Forelimb muscle (tissue), 1 donor: ENCODE measurements at regions not wholly inside any gene's neighbourhood (a gene's known extent, or its start where the extent isn't known, plus 50 kb on each side); places are given as distances from the start of the nearest gene placed in this dataset.
A peak's percentile ranks its signal among the peaks of the same experiment; 100 is the strongest.
"Not testable (repeated sequence)": the region's sequence is repeated elsewhere in the genome, so short reads cannot be mapped to it uniquely, and the experiment has no call there.

Source experiments
- DNase-seq: peaks from one replicate; pipeline ENCODE4 v3.0.0-alpha.2; 2013; ENCODE audit warnings: low read depth

DNA sequence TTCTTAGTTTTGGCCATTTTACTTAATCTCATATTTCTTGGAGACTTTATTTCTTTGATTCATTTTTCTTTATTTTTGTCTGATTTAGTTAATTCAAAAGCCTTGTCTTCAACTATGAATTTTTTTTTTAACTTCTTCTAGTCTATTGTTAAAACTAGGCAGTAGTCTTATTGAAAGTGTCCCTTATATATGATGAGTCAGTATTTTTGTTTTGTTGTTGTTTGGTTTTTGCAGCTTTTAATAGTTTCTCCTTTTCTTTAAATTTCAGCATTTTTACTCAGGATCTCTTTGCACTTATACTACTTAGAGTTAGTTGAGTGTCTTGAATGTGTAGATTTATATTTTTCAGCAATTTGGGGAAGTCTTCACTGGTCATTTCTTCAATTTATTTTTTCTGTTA is 758.5 kb upstream of the CDH8 start:
- no peak for DNase-seq

DNA sequence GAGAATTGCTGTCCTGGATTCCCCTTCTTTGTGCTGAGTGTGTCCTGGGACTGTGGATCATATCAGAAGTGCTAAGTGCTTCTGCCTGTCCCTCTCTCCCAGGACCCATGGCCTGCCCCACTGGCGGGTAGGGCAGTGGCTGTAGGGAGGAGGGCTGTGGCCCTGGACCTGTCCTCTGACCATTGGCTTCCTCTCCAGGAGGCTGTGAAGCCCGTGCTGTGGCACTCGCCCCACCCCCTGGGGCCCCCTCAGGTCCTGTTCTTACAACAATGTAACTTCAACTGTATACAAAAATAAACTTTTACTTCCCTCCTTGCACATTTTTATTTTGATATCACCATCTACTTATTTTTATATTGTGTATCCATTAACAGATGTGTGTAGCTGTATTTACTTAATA is 743.8 kb upstream of the CDH8 start:
- not testable (repeated sequence) for DNase-seq

DNA sequence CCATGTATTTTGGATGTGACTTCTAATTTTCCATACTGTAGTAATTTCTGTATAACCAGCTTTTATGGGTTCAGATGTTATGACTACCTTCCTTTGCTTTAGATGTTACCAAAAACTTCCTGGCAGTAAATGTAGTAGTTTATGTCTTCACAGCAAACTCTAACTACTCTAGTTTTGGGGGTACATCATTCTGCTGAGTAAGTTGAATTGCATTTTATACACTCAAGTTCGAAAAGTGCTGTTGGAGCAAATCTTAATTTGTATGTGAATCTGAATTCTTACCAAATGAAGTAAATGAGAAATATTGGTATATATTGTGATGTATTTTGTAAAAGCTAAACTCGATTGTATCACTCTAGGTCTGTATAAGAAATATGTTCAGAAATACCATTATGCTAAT is 728.3 kb upstream of the CDH8 start:
- DNase-seq: no peak

DNA sequence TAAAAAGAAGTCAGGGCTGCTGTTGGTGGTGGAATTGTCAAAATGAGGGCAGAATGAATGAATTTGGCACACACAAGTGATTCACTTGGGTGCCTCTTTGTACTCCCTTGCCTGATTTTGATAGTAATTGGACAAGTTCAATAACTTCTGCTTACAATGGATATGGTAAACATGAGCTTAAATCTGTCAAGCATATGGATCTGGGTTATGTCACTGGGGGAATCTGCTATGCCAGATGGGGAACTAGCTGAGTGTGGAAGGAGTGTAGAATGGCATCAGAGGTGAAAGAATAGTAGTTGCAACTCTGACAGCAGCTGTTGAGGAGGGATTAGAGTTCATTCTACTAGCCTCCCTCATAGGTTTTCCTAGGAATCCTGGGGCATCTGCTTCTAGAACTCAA is 724.2 kb upstream of the CDH8 start:
- no peak for DNase-seq

DNA sequence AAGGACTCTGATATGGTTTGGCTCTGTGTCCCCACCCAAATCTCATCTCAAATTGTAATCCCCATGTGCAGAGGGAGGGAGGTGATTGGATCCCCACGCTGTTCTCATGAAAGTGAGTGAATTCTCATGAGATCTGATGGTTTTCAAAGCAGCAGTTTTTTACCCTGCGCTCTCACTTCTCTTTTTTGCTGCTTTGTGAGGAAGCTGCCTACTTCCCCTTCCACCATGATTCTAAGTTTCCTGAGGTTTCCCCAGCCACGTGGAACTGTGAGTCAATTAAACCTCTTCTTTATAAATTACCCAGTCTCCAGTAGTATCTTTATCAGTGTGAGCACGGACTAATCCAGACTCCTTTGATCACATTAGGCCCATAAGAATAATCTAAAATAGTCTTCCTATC is 719.7 kb upstream of the CDH8 start:
- no peak for DNase-seq

DNA sequence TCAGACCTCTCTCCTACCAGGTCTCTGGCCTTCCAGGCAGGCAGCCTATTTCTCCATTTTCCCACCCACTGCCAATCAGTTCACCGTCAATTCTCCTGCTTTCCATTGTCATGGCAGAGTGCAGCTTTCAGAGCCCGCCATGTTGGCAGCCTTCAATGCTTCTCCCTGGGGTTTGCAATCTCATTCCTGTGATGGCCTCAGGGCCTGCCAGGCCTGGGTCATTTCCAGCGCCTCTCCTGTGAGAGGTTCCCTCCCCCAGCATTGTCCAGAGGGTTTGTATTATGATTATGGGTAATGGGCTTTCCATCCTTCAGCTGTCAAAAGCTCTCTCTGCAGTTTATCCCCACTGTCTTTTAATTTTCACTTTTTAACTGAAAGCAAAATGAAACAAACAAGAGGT is 716.6 kb upstream of the CDH8 start:
- no peak for DNase-seq

DNA sequence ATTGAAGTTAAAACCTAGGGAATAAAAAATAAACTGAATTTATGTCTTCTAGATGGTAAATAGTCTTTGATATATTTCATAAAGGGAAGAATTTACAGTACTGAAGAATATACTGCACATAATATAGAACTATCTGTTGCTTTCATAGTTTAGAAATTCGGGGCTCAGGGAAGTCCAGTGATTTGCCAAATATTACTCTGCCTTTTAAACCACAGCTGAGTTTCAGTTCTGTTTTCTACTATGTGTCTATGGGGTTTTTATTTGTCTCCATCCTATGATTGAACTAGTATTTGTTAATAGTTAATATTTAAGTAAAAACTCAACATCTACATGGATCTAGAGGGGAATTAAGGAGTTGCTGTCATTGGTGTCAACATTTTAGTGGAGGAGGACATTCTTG is 715.0 kb upstream of the CDH8 start:
- DNase-seq: no peak

DNA sequence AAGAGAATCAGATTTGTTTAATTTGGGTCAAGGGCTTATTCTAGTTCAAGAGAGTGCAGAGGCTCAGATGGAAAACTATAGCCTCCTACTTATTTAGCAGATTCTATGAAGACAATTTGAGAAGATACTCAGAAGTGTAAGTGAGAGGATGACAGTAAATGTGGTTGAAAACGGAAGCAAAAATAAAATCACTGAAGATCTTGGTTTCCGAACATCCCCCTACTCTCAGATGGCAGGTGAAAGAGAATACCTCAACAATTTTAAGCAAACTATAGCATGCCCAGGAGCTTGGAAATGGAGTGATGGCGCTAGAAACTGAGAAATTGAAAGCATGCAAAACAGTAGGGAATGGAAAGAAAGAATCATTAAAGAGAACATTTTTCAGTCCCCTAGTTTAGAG is 705.5 kb upstream of the CDH8 start:
- no peak for DNase-seq

DNA sequence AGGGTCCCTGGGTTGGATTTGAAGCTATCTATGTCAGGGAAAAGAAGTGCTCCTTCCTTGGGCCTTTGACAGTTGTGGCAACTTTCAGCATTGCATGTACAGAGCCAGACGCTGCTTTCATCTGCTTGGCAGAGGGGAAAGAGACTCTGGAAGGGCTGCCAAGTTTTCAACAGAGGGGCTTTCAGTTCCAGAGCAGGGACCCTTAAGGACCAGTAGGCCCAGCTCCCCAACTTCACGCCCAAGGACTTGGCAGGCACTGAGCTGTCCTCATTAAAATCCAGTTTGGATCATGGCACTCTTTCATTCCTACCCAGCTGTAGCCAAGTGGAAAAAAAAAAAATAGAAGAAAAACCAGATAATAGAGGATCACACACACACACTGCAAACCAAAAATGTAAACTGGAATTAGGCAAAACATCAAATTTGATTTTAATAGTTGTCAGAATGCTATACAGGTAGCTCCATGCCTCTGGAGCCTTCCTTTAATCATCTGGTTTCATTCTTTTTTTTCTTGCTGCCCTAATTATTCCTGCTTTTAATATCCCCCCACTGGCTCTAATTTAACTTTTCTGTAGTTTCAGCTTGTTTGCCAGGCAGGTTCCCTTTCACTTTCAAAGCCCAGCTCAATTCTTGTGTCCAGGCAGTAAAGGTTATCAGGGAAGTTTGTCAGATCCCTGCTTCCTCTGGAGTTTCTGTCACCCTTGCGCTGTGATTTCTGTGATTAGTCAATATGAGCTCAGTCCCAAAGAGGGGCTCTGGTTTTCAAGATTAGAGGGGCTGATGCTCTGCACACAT is 702.6 kb upstream of the CDH8 start:
- DNase-seq: no peak

DNA sequence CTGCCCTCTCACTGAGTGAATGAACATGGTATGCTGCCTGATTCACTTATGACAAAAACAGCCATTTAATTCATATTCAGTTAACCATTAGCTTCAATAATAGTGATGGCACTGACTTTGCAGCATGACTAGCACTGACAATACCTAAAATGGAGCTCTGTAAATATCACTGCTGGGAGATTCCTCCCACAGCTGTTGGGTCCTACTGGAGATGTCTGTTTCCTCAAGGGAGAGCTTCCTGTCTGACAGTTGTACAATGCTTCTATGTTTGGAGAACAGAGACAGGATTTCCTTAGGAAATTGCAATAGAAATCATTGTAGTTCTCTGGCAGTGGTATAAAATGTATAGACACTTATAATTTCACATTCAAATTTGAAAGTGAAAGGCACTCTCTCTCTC is 695.9 kb upstream of the CDH8 start:
- no peak for DNase-seq

DNA sequence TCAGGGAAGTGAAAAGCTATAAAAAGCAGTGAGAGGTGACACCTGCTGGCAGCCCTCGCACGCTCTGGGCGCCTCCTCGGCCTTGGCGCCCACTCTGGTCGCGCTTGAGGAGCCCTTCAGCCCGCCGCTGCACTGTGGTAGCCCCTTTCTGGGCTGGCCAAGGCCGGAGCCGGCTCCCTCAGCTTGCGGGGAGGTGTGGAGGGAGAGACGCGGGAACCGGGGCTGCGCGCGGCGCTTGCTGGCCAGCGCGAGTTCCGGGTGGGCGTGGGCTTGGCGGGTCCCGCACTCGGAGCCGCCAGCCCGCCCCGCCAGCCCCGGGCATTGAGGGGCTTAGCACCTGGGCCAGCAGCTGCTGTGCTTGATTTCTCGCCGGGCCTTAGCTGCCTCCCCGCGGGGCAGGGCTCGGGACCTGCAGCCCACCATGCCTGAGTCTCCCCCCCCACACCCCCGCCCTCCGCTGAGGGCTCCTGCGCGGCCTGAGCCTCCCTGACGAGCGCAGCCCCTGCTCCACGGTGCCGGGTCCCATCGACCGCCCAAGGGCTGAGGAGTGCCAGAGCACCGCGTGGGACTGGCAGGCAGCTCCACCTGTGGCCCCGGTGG is 688.5 kb upstream of the CDH8 start:
- DNase-seq: not testable (repeated sequence)

DNA sequence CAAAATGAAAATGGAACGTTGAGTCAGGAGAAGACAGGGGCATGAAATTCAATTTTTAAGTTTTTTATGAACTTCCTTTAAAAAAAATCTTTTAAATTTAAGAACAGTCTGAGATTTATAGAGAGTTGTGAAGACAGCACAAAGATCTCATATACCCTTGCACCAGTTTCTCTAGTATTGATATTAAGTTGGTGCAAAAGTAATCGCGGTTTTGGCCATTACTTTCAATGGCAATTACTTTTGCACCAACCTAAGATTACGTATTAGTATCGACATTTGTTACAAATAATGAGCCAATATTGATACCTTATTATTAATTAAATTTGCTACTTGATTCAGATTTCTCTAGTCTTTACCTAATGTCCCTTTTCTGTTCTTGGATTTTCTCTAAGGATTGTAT is 684.4 kb upstream of the CDH8 start:
- no peak for DNase-seq

DNA sequence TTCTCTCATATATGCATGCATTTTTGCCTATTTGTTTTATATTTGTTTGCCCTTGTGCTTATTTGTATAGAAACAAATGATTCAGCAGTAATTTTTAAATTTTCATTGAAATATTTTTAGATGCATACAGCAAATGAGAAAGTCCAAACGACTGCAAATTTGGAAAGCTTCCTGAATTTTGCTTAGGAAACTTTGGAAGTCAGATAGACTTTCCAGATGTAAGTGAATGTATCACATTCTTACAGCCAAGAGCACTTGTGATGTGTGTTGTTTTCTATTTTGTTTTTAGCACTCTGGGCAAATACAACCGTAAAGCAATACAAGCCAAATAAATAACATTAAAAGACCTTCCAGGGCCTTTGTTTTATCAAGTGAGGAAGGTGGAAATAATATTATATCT is 680.8 kb upstream of the CDH8 start:
- DNase-seq: peak; percentile 8

DNA sequence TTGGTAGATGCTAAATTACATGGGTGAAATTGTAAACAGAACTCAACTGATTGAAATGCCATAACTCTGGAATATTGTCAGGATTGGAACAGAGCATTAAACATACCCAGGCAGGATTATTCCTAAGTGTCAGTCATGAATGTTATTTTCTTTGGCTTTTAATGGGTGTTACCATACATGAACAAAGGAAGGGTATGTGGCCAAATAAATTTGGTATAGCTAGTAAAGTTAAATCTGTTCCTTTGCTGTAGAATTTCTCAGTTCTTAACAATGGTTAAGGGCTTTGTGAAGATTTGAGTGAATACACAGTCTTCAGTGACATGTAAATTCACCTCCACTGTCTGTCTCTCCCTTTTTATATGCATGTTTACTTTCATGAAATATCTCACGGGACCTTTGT is 679.5 kb upstream of the CDH8 start:
- no peak for DNase-seq

DNA sequence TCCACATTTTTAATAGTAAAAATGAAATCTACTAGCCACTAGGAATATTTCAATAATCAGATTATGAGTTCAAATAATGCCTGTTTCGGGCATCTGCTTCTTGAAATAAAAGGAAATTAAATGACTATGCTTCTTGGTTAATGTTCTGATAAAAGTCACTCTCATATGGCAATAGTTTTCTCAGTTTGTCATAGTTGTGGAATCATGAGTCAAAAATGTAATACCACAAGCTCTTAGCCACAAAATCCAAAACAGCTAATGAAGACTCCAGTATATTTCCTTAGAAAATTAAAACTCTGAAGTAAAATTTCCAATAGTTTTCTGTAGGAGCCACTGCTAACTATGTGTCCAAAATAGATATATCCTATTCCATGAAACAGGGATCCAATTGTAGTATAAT is 676.3 kb upstream of the CDH8 start:
- DNase-seq: no peak

DNA sequence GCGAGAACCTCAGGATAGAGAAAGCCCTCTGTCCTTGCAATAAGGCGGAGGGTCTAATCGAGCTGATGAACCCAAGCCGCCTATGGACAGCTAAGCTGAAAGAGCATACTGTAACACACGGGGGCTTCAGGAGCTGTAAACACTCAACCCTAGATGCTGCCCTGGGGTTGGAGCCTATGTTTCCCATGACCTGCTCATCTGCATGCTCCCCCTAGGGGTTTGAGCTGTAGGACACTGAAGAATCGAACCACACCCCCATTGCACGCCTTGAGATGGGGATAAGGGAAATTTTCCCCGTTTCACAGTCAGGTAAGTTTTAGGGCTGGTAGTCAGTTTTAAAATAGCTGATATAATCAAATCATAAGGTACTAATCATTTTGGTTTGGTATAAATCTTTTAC is 675.6 kb upstream of the CDH8 start:
- no peak for DNase-seq

DNA sequence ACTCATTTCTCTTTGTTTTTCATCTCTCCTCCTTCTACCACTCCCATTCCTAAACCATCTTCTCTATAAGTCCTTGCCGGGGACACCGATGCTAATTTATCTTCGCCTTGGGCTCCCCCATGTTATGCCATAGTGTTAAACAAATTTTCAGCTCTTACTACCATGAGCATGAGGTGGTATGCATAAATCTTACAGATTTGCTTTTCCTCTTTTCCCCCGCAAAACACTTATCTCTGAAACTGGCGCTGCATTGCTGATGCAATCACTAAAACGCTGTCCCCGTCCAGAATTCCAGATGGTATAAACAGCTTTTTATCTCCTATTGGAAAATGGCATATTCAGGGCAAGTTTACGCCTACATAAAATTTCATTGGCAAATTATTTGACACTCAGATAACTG is 673.6 kb upstream of the CDH8 start:
- no peak for DNase-seq

DNA sequence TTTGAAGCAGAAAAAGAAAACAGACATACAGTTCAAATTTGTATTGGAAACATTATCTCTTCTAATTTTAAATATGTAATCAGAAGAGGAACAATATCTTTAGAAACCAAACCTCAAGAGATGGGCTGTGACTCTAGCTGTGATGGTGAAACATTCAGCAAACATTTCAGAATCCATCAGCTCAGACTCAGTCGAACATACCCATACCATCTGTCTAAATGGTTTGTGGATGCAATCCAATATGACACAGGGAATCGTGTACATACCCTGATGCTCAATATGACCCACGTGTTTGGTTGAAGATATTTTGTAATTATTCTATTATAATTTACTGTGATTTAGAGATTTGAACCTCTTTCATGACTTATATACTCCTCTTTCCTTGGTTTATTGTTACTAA is 665.2 kb upstream of the CDH8 start:
- no peak for DNase-seq

DNA sequence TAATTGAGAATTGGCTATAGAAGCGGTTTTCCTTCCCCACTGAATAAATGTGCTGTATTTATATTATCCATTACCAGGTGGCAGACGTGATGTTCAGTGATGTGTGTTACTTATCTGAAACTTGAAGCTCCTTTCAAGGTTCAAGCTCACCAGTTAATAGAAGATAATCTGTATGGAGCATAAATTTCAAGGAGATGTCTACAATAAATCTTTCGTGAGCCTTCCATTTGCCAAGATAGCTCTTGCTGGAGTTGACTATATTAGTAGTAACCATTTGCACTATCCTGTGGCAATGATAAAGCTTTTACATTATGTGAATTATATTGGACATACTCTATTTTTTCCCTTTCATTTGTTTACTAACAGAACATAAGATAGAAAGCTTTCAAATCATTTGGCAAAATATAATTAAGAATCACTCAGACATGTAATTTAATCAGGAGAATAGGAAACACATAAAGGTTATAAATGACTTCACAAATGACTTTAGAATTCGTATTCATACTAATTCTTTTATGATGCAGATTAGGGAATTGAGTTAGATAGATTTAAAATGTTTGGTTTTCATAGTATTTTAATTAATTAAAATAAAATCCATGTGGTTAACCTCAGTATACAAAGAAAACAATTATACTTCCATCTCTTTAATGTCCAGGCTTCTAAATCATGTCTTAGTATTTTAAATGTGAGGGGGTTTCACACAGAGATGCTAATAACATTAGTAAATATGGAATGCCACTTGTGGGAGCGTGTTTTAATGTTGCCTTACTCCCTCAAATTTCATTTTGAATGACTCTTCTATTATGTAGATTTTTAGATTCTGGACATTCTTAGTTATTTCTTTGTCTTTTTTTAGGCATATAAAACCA is 664.4 kb upstream of the CDH8 start:
- no peak for DNase-seq

DNA sequence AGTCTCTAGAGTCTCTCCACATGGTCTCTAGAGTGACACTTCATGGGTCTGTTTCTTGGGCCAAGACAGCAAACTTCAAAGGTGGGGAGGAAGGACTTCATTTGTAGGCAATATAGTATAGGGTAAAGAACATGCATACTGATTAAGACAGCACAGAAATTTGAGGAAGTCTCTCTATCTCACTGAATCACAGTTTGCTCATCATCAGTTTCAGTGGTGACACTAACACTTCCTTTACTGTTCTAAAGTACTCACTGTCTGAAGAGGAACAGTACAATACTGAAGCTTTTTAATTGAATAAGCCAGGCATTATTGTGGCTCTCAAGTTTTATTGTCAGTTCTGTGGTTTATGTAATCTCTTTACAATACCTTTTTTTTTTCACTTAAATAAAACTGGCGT is 656.4 kb upstream of the CDH8 start:
- DNase-seq: no peak

DNA sequence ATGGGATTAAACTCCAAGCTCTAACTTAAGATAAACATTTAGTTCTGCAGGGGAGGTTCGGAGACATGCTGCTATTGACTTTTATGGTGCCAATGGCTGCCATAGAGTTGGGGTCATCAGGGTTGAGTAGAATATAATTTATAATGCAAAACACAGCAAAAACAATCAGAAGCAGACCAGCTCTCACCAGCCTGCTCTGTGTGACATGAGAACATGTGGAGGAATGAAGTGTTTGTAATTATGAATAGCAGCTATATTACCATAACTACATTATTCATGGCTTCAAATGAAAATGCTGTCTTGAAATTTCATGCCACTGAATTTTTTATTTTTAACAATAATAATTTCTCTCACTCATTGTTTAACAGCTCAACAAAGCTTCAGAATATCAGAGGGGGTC is 645.6 kb upstream of the CDH8 start:
- no peak for DNase-seq

DNA sequence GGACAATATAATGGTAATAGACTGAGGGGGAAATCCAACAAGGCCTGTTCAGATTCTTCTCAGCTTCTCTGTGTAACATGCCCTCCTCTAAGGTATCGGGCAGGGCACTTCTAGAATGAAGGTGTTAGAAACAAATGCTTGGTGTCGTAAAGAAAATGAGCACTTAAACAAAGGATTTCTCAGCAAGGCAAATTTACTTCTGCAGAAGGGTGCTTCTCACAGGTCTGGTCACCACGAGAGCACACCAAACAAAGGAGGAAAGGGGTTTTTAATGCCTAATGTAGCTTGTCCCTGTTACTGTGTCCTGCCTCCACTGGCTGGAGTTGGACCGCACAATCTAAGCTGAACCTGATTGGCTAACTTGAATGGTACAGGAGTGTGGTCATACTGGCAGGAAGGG is 642.6 kb upstream of the CDH8 start:
- DNase-seq: no peak

DNA sequence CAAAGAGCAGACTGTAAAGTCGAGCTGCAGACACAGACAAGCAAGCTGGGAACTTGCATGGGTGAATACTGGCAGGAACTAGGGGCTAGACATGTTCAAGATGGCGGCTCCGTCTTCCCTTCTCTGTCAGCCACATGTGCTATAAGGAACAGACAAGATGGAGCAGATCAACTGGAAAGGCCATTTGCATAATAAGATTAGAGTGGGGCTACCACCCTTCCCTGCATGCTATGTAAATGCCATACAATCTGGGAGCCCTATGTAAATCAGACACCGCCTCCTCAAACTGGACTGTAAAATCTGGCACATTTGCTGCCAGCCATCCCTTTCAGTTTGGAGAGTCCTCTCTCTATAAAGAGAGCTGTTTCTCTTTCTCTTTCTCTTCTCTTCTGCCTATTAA is 640.1 kb upstream of the CDH8 start:
- DNase-seq: no peak
